ENCODE measurements at regions not wholly inside any gene's neighbourhood (a gene's known extent, or its start where the extent isn't known, plus 50 kb on each side); places are given as distances from the start of the nearest gene placed in this dataset.

DNA sequence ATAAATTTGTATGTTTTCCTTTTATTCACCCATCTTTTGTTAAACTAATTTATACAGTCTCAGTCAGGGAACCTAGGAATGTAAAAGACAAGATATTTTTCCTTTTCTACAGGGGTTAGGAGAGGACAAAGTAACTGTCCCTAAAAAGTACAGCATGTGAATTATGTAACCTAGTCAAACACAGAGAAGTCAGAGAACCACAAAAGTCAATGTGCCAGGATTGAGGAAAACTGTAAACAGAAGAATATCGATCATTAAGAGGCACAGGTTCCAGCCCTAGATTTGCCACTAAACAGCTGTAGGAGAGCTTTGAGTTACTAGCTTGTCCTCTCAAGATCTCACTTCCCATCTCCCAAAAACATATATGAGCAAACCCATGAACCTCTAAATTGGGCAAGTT, 550.9 kb upstream of the FAT3 start:
- DNase-seq (ENCODE audit: low read depth): no peak
- TF ChIP-seq, protein P1, sequence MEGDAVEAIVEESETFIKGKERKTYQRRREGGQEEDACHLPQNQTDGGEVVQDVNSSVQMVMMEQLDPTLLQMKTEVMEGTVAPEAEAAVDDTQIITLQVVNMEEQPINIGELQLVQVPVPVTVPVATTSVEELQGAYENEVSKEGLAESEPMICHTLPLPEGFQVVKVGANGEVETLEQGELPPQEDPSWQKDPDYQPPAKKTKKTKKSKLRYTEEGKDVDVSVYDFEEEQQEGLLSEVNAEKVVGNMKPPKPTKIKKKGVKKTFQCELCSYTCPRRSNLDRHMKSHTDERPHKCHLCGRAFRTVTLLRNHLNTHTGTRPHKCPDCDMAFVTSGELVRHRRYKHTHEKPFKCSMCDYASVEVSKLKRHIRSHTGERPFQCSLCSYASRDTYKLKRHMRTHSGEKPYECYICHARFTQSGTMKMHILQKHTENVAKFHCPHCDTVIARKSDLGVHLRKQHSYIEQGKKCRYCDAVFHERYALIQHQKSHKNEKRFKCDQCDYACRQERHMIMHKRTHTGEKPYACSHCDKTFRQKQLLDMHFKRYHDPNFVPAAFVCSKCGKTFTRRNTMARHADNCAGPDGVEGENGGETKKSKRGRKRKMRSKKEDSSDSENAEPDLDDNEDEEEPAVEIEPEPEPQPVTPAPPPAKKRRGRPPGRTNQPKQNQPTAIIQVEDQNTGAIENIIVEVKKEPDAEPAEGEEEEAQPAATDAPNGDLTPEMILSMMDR (IDR thresholded peaks at IDR 0.05; ENCODE audit: insufficient read depth, low read length): no peak

DNA sequence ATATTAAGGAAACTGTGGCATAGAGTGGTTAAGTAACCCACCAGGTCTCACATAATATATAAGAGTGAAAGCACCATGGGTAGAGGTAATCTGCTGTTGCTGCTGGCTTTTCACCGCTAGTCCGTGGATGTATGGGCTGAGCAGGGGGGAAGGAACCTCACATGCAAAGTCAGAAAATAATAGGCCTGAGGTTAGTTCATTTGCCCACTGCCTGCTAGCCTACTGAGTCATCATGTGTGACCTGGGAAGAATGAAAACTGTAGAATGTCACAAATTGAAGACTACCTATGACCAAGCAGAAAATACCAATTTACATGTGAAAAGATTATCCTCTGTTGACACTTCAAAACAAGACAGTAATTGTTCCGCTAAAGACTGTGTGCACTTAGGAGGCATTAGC, 560.1 kb upstream of the FAT3 start:
- DNase-seq (ENCODE audit: low read depth): no peak
- TF ChIP-seq, protein P1 (IDR thresholded peaks at IDR 0.05; ENCODE audit: insufficient read depth, low read length): no peak
- H3K4me3 ChIP-seq (ENCODE audit: low read depth, low read length): no peak overlapping the region

More for the DNA sequence above, 550.9 kb upstream of the FAT3 start:
- no peak overlapping the region for H3K4me3 ChIP-seq (ENCODE audit: low read depth, low read length)

DNA sequence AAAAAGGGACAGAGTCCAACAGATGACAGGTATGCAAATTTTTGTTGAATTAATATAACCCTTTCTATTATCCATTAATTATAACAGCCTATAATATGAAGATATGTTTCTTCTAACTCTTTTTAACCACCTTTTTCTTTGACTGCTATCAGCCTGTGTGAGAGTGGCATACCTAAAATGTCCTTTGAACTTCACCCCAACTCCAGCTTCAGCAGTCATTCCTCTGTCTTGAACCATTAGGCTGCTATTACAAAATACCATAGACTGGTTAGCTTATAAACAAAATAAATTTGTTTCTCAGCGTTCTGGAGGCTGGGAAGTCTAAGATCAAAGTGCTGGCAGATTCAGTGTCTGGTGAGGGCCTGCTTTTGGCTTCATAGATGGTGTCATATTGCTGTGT, 564.6 kb upstream of the FAT3 start:
- TF ChIP-seq, protein P1 (IDR thresholded peaks at IDR 0.05; ENCODE audit: insufficient read depth, low read length): no peak
- DNase-seq (ENCODE audit: low read depth): no peak
- no peak overlapping the region for H3K4me3 ChIP-seq (ENCODE audit: low read depth, low read length)

DNA sequence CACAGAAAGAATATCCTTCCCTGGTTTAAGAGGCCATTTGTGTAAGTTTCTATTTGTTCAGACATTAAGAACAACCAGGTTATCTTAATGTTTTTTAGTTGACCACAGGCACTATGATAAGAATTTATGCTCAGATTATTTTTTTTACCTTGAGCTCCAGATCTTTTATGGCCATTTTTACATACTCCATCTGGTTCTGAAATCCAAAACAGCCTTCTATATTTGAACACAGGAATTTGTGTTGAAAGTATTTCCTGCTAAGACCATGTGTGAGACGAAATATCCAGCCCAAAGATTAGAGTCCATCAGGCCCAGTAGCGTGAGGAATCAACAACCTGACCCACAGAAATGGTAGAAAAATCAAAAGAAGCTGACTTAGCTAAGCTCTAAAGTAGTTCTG, 569.9 kb upstream of the FAT3 start:
- TF ChIP-seq, protein P1 (IDR thresholded peaks at IDR 0.05; ENCODE audit: insufficient read depth, low read length): no peak
- no peak overlapping the region for H3K4me3 ChIP-seq (ENCODE audit: low read depth, low read length)
- DNase-seq (ENCODE audit: low read depth): no peak

DNA sequence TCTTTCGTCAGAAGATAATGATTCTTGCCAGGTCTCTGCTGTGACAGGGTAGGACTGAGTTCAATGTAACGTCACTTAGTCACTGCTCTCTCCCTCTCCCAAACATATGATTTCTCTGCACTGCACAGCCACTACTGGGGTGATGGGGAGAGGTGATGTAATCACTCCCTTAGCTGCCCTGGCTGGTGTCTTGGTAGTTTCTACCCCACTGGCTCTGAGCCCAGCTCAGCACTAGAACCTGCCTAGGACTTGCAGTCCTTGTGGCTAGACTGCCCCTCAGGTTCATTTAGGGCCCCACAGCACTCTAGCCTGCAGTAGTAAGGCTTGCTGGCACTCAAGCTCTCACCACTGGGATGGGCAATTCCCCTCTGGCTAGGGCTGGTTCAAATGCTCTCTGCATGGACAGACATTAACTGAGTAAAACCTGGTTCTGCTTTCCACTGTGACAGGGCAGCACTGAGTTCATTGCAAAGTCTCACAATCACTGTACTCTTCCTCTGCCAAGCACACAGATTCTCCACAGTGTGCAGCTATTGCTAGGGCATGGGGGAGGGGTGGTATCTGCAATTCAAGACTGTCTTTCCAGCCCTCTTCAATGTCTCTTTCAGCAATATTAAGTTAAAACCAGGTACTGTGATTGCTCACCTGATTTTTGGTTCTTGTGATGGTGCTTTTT, 571.4 kb upstream of the FAT3 start:
- DNase-seq (ENCODE audit: low read depth): no peak
- no peak overlapping the region for H3K4me3 ChIP-seq (ENCODE audit: low read depth, low read length)
- TF ChIP-seq, protein P1 (IDR thresholded peaks at IDR 0.05; ENCODE audit: insufficient read depth, low read length): no peak

DNA sequence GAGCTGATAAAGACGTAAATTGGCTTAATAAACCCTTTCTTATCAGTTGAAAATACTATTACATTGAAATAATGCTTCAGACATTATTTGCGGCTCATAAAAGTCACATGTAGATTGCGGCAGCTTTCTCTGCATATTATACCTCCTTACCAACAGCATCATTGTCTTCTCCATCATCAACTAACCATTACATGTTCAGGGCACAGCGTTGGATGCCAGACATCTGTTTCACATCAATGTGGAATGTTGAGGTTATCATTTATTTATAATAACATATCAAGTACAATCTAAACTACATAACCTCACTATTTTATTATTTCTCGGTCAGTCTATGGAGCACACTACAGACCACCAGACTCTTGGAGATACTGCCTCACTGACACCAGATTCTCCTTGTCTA, 573.8 kb upstream of the FAT3 start:
- no peak for DNase-seq (ENCODE audit: low read depth)
- TF ChIP-seq, protein P1 (IDR thresholded peaks at IDR 0.05; ENCODE audit: insufficient read depth, low read length): no peak
- H3K4me3 ChIP-seq (ENCODE audit: low read depth, low read length): no peak overlapping the region

DNA sequence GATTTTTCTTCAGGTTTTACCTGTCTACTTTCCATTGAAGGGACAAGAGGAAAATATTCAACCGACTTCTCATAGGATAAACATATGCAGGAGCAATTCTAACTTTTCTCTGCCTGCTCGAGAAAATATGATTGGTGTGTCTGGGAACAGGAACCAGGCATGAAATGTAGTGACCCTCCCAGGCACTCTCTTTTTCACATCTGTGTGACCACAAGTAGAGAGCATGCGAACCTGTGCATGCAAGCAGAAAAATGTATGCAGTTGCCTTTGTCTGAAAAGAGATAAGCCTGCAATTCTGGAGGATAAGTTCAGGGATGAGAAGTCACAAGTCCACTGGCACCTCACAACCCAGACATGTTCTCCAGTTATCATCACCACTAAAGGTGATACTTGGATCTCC, 583.5 kb upstream of the FAT3 start:
- no peak overlapping the region for H3K4me3 ChIP-seq (ENCODE audit: low read depth, low read length)
- DNase-seq (ENCODE audit: low read depth): no peak
- TF ChIP-seq, protein P1 (IDR thresholded peaks at IDR 0.05; ENCODE audit: insufficient read depth, low read length): no peak
